Stimulated activated CD4-positive, alpha-beta T cell treated with anti-CD3 and anti-CD28 coated beads, Interleukin-2, amount 100 ng/mL, for 24 hours (primary cell): ENCODE measurements at regions not wholly inside any gene's neighbourhood (a gene's known extent, or its start where the extent isn't known, plus 50 kb on each side); places are given as distances from the start of the nearest gene placed in this dataset.

ENCODE experiments used
- DNase-seq, 2 donors: peaks; one replicate each; pipeline ENCODE4 v3.0.0-alpha.2; 2020

DNA sequence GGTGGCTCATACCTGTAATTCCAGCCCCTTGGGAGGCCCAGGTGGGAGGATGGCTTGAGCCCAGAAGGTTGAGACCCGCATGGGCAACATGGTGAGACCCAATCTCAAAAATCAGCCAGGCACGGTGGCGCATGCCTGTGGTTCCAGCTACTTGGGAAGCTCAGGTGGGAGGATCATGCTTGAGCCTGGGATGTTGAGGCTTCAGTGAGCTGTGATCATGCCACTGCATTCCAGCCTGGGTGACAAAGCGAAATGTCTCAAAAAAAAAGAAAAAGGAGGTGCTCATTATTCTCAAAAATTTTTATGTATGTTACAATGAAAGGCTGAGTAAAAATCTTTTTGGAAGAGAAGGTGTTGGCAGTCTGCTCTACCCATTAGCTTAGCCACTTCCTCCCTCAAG is 106.8 kb downstream of the TSN start:
- DNase-seq, result no peak

DNA sequence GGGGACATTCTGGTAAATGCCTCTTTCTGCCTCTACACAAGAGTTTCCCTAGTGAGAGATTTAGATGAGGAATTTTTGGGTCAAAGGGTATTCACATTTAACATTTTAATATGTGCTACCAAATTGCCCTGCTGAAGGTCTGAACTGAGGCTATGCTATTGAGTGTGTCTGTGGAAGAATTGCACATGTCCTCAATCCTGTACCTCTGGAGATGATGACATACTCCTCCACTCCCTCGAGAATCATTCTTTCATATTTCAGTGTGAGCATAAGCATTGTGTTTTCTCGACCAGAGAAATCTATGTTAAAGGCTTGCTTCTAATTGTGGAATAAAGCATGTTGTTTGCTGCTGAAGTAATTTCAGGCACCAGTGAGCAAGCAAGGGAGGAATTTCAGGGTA is 110.5 kb downstream of the TSN start:
- DNase-seq, result no peak

DNA sequence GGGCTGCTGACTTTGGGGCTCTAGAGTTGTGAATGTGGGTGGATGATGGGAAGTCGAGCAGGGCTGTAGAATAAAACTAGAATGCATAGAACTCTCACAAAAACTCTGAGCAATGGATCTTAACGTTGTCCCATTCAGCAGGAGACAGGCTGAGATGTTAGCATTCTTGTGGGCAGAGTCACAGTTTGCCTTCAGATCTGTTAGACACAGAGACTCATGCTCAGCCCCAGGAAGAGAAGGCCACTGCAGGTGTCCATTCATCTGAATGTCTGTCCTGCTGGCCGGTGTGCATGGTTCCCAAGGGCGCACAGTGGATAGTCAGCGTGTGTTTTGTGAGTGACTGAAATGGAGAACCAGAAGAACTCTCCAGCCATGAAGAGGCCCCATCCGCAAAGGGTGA is 111.3 kb downstream of the TSN start:
- no peak for DNase-seq

DNA sequence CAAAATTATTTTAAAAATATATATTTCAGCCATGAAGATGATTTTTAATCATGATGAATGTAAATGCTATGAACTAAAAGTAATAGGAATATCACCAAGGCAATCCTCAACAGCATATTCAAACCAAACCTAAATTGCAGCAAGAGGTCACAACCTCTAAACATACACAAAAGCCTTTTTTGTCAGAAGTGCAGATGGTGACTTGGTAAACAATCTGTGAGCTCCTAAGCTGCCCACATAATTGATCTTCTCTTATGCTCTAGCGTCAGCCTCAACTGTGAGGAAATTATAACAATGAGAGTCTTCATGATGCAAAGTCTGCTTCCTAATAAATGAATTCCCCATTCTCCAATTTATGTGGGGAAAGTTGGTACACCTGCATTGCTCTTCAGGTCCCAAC is 113.2 kb downstream of the TSN start:
- DNase-seq, result no peak

DNA sequence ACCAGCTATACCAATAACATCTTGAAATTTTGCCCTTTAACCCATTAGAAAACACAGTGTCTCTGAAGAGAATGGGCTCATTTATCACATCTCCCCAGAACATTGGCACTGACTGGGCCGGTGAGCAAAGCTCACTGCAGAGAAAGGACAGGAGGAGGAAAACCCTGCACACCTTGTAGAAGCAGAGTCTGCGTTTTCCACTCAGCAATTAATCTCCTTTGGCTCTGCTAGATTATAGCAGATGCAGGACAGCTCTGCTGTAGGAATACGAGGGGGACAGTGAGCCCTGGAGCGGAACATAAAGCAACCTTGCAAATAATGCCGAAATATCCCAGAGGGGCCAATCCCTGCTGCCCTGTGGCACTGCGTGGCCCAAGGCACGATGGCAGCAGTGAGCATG is 113.9 kb downstream of the TSN start:
- no peak for DNase-seq

DNA sequence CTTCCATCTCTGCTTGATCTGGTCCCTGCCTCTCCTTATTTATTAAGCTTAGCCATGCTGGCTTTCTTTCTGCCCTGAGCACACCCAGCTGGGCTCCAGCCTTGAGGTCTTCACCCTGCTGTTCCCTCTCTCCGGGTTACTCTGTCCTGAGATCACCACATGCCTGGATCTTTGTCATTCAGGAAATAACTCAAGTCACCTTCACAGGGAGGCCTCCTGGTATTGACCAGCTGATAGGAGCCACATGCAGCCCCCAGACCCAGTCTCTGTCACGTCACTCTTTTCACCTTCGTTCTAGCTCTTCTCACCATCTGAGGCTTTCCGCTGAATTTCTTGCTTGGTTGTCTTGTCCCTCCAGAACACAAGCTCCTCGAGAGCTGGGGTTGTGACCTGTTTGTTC is 114.4 kb downstream of the TSN start:
- no peak for DNase-seq

DNA sequence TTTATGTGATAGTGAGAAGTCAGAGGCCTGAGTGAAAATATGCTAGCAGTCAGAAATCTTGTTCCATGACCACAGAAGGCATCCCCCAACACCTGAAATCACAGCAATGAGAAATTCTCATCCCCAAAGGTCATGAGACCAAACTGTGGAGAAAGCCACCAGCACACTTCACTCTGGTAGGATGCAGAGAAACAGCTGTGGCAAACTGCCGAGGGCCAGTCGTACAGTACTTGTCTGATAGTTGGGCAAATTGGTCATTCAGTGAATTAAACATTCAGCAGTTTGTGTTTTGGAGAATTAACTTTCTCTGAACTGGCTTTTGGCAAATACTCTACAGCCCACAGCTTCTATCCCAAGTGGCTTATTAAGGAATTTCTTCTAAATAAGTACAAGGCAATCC is 117.2 kb downstream of the TSN start:
- DNase-seq, result no peak

DNA sequence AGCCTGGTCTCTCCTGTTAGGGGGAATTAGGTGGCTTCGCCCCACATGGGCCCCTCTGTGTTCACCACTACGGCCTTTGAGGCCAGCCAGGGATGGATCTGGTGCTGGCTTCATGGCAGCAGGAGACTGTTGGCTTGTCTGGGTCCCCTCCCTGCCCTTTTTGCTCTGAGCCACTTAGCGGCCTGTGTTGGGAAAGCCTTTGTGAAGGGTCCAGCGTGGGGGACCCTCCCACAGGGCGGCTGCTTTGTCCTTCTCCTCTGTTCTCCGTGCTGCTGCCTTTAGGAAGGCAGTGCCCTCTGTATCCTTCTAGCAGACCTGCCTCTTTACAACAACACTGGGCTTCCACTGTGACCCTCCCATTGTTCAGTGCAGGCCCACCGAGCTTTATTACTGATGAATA is 118.4 kb downstream of the TSN start:
- DNase-seq, result no peak

DNA sequence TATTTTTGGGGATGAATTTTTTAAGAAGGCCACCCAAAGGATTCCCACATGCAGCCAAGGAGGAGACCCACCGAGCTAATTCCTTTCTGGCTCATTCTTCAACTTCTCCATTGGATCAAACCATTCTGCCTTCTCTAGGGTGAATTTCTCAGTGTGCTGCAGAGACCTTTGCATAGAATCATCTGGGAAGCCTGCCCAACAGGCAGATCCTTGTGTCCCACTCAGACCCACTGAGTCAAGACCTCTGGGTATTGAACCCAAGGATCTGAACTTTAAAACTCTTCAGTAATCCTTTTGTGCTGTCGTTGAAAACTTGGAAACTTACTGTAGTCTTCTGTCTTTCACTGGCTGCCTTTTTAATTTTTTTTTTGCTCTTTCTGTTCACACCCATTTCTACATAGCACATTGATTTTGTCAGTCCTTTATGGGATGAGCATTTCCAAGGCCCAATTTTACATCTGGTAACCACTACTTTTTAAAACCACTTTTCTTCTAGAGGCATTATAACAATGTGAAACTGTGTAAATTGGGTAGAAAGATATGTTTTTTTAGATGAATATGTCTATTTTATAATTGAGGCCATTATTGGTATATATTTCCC is 120.2 kb downstream of the TSN start:
- DNase-seq, result no peak

DNA sequence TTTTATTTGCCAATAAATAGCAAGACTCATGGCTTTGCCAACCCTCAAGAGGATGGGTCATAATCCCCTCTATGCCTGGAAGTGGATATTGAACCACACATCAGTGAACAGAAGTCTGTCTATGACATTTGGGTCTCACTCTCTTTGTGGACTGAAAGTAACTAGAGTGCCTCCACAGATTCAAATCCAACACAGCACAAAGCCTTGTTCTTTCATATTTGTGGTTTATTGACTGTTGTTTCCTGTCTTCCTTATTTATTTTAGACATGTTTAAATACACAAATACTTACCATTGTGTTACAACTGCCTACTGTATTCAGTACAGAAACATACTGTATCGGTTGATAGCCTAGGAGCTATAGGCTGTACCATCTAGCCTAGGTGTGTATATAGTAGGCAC is 121.9 kb downstream of the TSN start:
- DNase-seq, result no peak

DNA sequence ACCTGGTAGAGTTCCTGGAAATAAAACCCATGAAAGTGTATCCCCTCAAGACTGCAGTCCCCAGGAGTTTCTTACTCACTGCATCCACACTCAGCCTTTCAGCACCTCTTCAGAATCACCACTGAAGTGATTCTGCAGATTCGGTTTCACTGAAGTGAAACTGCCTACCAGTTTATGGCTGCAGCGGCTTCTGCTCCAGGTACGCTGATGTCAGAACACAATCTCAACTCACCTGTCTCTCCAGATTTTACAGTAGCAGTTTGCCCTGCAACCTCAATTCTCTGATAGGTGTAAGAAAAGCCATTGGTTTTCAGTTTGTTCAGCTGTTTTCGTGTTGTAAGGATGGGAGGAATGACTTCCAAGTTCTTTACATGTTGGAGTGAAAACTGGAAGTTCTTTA is 124.8 kb downstream of the TSN start:
- DNase-seq, result no peak

DNA sequence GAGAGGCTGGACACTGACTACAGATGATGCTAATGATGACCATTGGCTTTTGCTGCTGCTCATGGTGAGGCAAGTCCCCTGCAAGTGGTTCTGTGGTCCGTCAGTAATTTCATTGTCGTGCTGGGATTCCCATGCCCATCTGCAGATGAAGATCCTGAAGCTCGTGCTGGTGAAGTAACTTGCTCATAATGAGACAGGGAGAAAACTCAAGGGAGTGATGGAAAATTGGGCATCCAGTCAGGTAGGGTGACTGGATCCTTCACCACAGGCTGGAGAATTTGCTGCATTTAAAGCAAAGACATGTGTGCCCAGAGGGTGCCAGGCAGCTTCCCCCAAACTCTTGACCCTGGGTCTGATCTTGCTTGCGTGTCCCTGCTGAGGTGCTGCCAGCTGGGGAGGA is 125.6 kb downstream of the TSN start:
- no peak for DNase-seq

DNA sequence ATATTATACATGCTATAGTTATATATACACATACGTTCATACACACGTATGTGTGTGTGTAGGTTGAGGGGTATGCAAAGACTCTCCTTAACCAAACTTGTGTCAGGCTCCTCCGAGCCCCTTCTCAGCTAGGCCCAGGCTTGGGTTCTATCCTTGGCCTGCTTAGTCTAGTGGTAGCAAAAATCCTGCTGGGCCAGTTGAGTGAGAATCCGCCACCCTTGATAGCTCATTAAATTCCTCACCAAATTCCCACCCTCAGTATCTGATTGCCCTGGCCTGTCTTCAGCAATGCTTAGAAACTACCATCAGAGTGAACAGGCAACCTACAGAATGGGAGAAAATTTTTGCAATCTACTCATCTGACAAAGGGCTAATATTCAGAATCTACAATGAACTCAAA is 126.5 kb downstream of the TSN start:
- DNase-seq, result no peak

DNA sequence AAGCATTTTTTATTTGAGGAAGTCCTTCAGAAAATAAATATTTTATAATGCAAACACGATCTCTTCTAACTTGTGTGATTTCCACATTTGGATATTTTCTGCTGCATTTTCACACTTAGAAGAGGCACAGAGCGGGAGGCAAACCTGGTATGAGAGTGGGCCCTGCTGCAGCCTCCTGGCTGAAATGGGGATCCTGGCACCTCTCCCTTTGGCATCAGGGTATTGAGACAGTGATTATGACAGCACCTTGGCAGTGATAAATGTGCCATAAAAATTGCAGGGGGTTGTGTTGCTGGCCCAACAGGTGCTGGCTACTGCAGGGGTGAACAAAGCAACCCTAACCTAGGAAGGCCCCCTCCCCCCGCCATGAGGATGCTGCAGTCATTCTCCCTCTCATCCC is 128.6 kb downstream of the TSN start:
- no peak for DNase-seq

DNA sequence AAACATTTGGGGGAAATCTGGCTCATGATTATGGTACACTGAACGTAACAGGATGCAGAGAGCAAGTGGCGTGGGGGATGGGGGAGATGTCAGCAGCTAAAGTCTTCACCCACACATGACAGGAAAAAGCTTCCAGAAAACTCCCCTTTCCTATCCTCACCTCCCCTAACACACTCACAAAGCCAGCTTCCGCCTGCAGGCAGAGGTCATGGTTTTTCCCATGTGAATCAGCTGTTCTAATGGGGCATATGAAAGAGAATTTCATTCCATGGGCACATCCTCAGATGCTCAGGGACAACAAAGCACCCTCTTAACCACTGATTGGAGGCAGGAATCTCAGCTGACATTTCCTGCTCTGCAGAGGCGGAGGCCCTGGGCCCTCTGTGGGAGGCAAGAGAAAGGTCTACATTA is 129.1 kb downstream of the TSN start:
- no peak for DNase-seq

DNA sequence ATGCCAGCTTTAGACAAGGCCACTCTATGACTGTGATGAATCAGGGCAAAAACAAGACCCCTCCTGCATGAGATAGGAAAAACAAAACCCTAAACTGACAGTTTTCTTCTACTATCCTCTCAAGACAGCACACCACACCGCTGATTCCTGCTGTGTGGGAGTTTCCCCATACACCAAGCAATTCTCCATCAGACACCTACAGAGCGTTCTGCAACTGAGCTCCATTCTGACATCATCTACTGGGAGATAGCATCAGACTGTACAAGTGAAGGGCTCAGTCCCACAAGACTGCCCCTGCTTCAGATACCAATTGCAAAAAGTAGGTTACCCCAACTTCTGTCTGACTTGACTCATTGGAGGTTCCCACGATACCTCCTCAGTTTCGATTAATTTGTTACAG is 130.6 kb downstream of the TSN start:
- DNase-seq, result no peak

DNA sequence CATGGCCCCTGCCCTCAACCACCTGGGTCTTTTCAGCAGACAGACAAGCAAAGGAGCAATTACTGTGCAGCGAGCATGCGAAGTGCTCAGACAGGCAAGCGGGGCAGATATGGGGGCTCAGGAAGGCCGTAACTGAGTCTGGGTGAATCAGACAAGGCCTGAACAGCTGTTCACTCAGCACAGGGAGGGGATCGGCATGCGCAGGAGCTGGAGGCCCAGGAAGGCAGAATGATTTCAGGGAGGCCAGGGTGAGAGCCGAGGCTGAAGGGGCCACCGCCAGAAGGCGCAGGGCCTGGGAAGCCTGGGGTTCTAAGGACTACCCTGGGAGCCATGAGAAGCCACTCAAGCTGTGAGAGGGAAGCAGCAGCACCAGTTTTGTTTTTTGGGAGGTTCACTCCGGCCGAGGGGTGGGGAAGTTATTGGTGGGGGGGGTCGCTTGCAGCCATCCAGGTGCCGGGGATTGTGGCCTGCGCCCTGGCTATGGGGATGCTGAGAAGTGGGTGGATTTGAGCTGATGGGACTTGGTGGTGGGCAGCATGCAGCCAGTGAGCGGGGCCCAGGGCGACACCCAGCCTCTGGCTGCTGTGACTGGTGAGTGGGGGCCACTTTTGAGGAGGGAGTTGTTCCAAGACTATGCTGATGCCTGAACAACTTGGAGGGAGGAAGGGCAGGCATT is 132.2 kb downstream of the TSN start:
- DNase-seq, result no peak

DNA sequence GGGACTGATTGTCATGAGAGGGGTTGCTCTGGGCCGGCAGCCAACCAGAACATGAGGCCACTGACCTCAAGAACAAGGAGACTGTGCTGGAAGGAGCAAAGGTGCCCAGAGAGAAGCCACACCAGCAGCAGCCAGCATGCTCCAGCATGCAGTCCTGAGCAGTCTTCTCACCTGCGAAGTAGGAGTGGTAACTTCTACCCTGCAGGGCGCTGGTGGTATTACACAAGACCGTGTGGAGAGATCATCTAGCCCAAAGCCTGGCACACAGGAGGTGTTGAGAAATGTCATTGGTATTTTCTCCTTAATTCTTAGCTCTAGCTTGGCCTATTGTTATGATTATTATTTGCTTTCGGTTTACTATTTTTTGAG is 132.7 kb downstream of the TSN start:
- peak in 1 of 2 donors; percentile 38 for DNase-seq

DNA sequence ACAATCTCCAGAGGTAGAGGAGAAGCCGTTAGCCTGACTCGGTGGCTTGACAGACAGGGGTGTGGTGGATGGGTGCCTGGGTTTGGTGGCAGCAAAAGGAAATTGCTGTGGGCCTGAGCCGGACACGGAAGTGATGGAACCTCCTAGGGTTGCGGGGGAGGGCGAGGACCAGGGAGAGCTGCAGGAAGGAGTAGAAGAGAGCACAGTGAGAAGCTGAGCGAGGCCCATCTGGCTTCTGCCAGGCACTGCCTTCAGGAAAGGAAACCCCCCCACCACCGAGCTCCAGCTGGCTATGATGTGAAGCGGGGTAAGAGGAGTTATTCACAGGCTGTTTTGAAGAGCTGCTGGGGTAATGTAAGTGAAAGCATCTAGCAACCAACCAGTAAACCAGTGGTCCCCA is 134.6 kb downstream of the TSN start:
- no peak for DNase-seq

DNA sequence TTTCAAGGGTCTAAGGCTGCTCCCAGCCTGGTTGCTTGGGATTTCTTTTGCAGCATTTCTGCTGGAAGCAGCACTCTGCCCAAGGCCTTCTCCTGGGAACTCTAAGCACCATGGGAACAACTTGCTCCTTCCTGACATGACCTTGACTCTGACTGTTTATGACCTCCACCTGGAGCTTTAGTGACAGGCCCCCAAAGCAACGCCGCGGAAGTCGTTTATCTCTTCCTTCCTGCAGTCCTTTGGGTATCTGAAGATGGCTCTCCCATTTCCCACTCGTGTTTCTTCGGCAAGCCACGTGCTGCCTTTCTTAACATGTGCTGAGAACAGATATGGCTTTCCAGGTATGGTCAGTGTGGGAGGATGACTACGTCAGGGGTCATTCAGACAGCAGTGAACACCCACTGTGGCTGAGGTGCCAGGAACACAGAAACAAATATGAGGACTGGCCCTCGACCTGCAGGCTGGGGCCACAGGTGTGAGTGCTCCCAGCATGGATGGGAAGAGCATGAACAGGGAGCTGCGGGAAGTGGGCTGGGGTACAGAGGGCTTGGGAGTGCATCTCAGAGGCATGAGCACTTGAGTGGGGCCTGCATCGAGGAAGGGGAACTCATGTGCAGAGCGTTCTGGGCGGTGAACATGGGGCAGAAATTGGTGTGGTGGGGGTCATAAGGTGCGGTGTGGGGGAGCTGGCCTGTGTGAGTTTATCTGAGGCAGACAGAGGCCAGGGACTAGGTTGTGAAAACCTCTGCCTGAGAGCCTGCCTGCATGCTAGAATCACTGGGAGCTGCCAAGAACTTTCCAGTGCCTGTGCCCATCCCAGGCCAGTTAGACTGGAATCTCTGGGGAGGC is 140.5 kb downstream of the TSN start:
- no peak for DNase-seq

DNA sequence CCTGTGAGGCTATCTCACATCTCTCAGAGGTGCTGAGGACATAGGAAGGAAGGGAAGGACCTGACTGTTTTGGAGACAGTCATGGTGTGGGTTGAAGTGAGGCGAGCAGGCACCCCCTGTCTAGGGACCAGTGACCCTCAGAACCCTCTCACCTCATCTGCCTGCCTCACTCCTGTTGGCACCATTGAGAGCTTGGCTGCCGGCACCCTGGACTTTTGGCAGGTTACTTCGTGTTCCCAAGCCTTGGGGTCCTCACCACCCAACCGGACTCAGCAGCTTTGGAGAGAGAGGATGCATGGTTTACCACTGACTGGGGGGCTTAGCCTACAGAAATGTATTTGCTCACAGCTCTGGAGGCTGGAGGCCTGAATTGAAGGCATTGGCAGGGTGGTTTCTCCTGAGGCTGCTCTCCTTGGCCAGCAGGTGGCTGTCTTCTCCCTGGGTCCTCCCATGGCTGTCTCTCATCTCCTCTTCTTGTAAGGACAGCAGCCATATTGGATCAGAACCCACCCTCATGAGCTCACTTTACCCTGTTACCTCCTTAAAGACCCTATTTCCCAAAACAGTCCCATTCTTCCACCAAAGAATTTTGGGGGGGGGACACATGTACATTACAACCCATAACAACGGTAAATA is 142.0 kb downstream of the TSN start:
- peak in 1 of 2 donors; percentile 18 for DNase-seq

DNA sequence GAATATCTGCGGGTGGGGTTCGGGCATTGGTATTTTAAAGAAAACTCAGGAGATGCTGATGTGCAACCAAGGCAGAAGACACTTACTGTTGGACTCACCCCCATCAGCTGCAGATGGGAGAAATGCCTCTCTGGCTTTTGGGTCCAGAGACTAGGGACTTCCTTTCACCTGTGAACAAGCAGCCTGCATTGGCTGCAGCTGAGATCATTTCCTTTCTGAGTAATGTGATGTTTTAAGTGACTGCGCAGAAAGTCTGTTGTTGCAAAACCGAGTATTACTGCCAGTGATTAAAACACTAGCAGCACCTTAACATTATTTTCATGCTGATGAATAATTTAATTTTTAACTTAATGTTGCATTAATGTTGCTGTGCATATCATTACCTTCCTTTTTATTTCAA is 143.0 kb downstream of the TSN start:
- DNase-seq, result no peak

DNA sequence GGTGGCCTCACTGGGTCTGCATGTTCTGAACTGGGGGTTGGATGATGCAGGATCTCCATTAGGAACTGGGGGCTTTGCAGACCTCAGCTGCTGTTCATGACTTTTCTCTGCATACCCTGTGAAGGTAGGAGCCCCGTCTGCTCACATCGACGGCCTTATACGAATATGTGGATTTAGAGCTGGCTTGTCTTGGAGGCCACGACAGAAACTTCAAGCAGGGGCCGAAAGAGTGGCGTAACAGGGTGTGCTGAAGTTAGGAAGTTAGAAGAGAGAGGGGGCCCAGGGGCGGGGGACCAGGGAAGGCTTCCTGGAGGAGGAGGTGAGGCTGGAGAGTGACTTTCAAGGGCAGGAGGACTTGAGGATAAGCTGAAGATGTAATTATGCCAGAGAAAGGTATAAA is 144.9 kb downstream of the TSN start:
- DNase-seq, result no peak

DNA sequence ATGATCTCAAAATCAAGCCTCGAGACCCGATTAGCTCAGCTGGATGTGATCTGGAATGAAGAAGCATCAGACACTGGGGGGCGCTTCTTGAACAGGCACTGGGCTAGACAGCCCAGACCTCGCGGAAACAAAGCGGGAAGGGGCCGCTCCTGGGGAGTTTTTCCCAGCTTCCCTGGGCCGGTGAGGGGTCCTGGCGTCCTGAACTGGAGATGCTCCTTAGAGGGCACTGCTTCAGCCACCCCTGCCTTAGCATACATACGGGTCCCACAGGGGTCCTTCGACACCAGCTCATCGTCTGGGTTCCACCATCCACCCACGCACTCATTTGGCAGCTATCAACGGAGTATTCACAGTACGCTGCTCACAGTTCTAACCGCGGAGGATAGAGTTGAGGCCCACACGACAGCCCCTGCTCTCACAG is 146.7 kb downstream of the TSN start:
- no peak for DNase-seq
